ENCODE measurements at regions not wholly inside any gene's neighbourhood (a gene's known extent, or its start where the extent isn't known, plus 50 kb on each side); places are given as distances from the start of the nearest gene placed in this dataset.

DNA sequence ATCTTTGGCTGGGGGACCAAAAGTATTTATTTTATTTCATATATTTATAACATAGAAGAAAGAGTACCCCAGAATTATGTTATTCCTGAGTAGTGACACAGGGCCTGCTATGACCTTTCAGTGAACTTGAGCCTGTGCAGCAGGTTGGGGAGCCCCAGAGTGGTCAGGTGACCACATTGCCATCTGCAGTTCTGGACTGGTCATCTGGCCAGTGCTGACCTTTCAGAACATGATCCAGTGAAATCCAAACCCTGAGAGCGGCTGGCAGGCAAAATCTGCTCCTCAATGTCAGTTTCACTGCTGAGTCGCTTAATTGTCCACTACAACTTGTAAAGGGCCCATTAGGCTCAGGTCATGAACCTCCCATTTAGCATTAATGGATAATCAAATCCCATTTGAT, 336.7 kb upstream of the KCNH7 start:
- Histone ChIP-seq H3K4me2 (ENCODE audit: low read length) (no peak overlapping the region), H3K9ac (ENCODE audit: low read length) (no peak overlapping the region), H4K20me1 (ENCODE audit: insufficient read depth, low read length) (no peaks in the 10 kb centered on the region), H3K27me3 (ENCODE audit: low read depth, low read length) (peaks cover 11% of the 10 kb centered on the region; the same call in 1 of the 2 replicates), H3K27ac (ENCODE audit: low read length) (no peak overlapping the region), H2AFZ (ENCODE audit: low read depth, low read length) (no peak overlapping the region), H3K79me2 (ENCODE audit: low read length) (no peaks in the 10 kb centered on the region), H3K4me1 (ENCODE audit: low read length) (no peaks in the 10 kb centered on the region), H3K9me3 (ENCODE audit: insufficient read depth, low read length) (no peaks in the 10 kb centered on the region), H3K36me3 (replicated peaks; ENCODE audit: low read depth, low read length) (no peaks in the 10 kb centered on the region), H3K4me3 (ENCODE audit: low read length) (no peak overlapping the region)
- TF ChIP-seq EZH2phosphoT487 (IDR thresholded peaks at IDR 0.05; ENCODE audit: low read depth): no peak
- TF ChIP-seq, protein P1, sequence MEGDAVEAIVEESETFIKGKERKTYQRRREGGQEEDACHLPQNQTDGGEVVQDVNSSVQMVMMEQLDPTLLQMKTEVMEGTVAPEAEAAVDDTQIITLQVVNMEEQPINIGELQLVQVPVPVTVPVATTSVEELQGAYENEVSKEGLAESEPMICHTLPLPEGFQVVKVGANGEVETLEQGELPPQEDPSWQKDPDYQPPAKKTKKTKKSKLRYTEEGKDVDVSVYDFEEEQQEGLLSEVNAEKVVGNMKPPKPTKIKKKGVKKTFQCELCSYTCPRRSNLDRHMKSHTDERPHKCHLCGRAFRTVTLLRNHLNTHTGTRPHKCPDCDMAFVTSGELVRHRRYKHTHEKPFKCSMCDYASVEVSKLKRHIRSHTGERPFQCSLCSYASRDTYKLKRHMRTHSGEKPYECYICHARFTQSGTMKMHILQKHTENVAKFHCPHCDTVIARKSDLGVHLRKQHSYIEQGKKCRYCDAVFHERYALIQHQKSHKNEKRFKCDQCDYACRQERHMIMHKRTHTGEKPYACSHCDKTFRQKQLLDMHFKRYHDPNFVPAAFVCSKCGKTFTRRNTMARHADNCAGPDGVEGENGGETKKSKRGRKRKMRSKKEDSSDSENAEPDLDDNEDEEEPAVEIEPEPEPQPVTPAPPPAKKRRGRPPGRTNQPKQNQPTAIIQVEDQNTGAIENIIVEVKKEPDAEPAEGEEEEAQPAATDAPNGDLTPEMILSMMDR (IDR thresholded peaks at IDR 0.05; ENCODE audit: low read depth, low read length): no peak

DNA sequence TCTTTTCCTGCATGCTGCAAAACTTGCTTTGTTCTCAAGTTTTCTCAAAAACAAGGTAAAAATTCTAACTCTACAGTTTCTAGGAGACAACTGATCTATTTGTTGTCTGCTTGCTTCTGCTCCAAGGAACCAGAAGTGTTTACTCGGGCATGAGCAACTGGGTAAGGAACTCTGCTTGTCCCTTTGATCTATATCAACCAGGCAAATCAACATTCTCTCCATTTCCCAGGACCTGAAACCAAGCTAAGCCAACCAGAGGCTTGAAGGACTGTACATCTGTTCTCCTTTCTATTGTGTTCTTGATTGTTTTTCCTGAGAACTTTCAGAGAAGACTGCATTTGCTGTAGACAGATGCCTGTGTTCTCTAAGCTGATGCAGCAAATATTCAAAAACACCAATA, 335.0 kb upstream of the KCNH7 start:
- Histone ChIP-seq H3K27ac (ENCODE audit: low read length) (no peak overlapping the region), H3K4me1 (ENCODE audit: low read length) (no peaks in the 10 kb centered on the region), H2AFZ (ENCODE audit: low read depth, low read length) (no peak overlapping the region), H3K4me2 (ENCODE audit: low read length) (no peak overlapping the region), H4K20me1 (ENCODE audit: insufficient read depth, low read length) (no peaks in the 10 kb centered on the region), H3K36me3 (replicated peaks; ENCODE audit: low read depth, low read length) (no peaks in the 10 kb centered on the region), H3K9ac (ENCODE audit: low read length) (no peak overlapping the region), H3K27me3 (ENCODE audit: low read depth, low read length) (peaks cover 11% of the 10 kb centered on the region; the same call in 1 of the 2 replicates), H3K79me2 (ENCODE audit: low read length) (no peaks in the 10 kb centered on the region), H3K4me3 (ENCODE audit: low read length) (no peak overlapping the region), H3K9me3 (ENCODE audit: insufficient read depth, low read length) (no peaks in the 10 kb centered on the region)
- TF ChIP-seq EZH2phosphoT487 (IDR thresholded peaks at IDR 0.05; ENCODE audit: low read depth): no peak
- TF ChIP-seq, protein P1 (IDR thresholded peaks at IDR 0.05; ENCODE audit: low read depth, low read length): no peak

DNA sequence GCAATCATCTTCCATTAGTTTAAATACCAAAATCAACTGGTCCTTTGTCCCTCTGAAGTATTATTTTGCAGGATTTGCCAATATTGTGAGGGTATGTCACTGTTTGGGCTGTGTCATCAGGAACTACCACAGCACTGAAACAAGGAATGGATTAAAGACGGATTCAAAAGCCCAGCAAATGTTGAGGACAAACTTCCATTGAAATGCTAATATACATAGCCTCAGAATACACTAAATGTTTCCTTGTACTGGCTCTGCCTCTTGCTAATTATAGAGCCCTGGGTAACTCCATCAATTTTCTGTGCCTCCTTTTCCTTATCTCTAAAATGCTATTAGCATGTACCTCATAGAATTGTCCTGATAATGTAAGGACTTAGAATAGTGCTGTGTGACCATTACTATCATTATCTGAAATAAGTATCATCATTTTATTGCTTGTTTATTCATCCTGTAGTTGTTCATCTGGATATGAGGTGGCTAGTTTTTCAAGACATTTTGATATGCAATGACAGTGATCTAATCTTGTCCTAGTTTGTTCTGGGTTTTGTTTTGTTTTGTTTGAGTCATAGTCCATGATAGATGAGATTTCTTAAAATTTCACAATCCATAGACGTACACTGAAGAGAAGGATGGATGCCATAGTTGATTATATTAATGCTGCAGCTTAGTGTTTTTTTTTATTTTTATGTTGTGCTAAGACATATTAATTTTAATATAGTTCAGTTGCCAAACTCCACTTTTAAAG, 333.4 kb upstream of the KCNH7 start:
- TF ChIP-seq, protein P1 (IDR thresholded peaks at IDR 0.05; ENCODE audit: low read depth, low read length): no peak
- no peak for TF ChIP-seq EZH2phosphoT487 (IDR thresholded peaks at IDR 0.05; ENCODE audit: low read depth)
- Histone ChIP-seq H2AFZ (ENCODE audit: low read depth, low read length) (no peak overlapping the region), H3K4me3 (ENCODE audit: low read length) (no peak overlapping the region), H3K4me1 (ENCODE audit: low read length) (no peaks in the 10 kb centered on the region), H3K36me3 (replicated peaks; ENCODE audit: low read depth, low read length) (no peaks in the 10 kb centered on the region), H3K9me3 (ENCODE audit: insufficient read depth, low read length) (no peaks in the 10 kb centered on the region), H3K27ac (ENCODE audit: low read length) (no peak overlapping the region), H3K9ac (ENCODE audit: low read length) (no peak overlapping the region), H4K20me1 (ENCODE audit: insufficient read depth, low read length) (no peaks in the 10 kb centered on the region), H3K4me2 (ENCODE audit: low read length) (no peak overlapping the region), H3K79me2 (ENCODE audit: low read length) (no peaks in the 10 kb centered on the region), H3K27me3 (ENCODE audit: low read depth, low read length) (peaks cover 3% of the 10 kb centered on the region; the same call in 1 of the 2 replicates)

DNA sequence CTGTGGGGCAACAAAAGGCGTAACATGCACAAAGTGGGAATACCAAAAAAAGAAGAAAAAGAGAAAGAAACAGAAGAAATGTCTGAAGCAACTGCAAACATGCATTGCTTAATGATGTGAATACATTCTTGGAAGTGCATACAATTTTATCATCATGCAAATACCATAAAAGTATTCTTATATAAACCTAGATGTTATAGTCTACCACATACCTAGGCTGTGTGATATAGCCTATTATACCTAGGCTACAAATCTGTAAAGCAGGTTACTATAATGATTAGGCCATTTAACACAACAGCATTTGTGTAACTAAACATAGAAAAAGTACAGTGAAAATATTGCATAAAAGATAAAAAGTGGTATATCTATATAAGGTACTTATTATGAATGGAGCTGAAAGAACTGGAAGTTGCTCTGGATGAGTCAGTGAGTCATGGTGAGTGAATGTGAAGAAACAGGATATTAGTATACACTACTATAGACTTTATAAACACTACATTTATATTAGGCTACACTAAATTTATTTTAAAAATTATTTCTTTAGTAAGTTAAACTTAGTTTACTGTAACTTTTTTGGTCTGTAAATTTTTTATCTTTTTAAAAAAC, 319.4 kb upstream of the KCNH7 start:
- H3K27ac ChIP-seq (ENCODE audit: low read length): no peak overlapping the region
- peaks cover 3% of the 10 kb centered on the region; the same call in 1 of the 2 replicates for H3K27me3 ChIP-seq (ENCODE audit: low read depth, low read length)
- H4K20me1 ChIP-seq (ENCODE audit: insufficient read depth, low read length): no peaks in the 10 kb centered on the region

More for the DNA sequence above, 319.4 kb upstream of the KCNH7 start:
- Histone ChIP-seq H3K9me3 (ENCODE audit: insufficient read depth, low read length) (no peaks in the 10 kb centered on the region), H3K4me3 (ENCODE audit: low read length) (no peak overlapping the region), H3K4me1 (ENCODE audit: low read length) (no peaks in the 10 kb centered on the region), H3K9ac (ENCODE audit: low read length) (no peak overlapping the region), H3K4me2 (ENCODE audit: low read length) (no peak overlapping the region), H3K79me2 (ENCODE audit: low read length) (no peaks in the 10 kb centered on the region), H3K36me3 (replicated peaks; ENCODE audit: low read depth, low read length) (no peaks in the 10 kb centered on the region), H2AFZ (ENCODE audit: low read depth, low read length) (no peak overlapping the region)
- TF ChIP-seq, protein P1 (IDR thresholded peaks at IDR 0.05; ENCODE audit: low read depth, low read length): no peak
- TF ChIP-seq EZH2phosphoT487 (IDR thresholded peaks at IDR 0.05; ENCODE audit: low read depth): no peak

All from OCI-LY3 (cell line).